SK-N-SH (cell line): ENCODE measurements at regions not wholly inside any gene's neighbourhood (a gene's known extent, or its start where the extent isn't known, plus 50 kb on each side); places are given as distances from the start of the nearest gene placed in this dataset.

ENCODE experiments used
- CTCF ChIA-PET: fragments of 300-600, 350-600 bp; formaldehyde crosslinking; extraction: SDS; loops from one replicate; lab custom pipeline; 2021; lab: Yijun Ruan, JAX
- POLR2A ChIA-PET: fragments of 350-600 bp; sonication (Branson Sonifier 250); formaldehyde crosslinking; extraction: SDS; loops from one replicate; lab custom pipeline; 2020; ENCODE audit warnings: antibody characterized with exemption, inconsistent platforms; lab: Yijun Ruan, JAX
- DNase-seq: peaks from one replicate; pipeline ENCODE4 v3.0.0; 2012
- H2AFZ ChIP-seq: fragments of 200-600 bp; sonication (generic); 2 replicates; pipeline ENCODE4 v1.8.1; 2016; ENCODE audit warnings: antibody characterized with exemption, mild to moderate bottlenecking, low read depth
- H3F3A ChIP-seq: fragments of 200-600 bp; sonication (generic); replicated peaks from 2 replicates; pipeline ENCODE3; 2016; ENCODE audit warnings: antibody characterized with exemption, mild to moderate bottlenecking; ENCODE audit not compliant: insufficient read depth
- H3K27ac ChIP-seq, 2 experiments: fragments of 200-500 bp in 1 of 2; fragments of 200-600 bp in 1 of 2; sonication (Bioruptor generic) in 1 of 2; sonication (generic), shearing (Covaris generic) in 1 of 2; 2 replicates each; pipeline versions ENCODE4 v1.5.1 to v1.6.1; 2014 to 2016; ENCODE audit warnings: low read depth in 2 of 2, inconsistent platforms in 1 of 2, low read length in 1 of 2, mild to moderate bottlenecking in 1 of 2, mixed read lengths in 1 of 2
- H3K27me3 ChIP-seq: fragments of 200-600 bp; sonication (generic), shearing (Covaris generic); 2 replicates; pipeline ENCODE4 v1.6.1; 2016; ENCODE audit warnings: mixed run types; ENCODE audit not compliant: insufficient read depth
- H3K36me3 ChIP-seq, 2 experiments: fragments of 200-500 bp in 1 of 2; fragments of 200-600 bp in 1 of 2; sonication (Bioruptor generic) in 1 of 2; sonication (generic) in 1 of 2; replicated peaks in 1 of 2; 2 replicates each; pipeline versions ENCODE3 to v1.5.1; 2014 to 2016; ENCODE audit warnings: low read length in 1 of 2, mild to moderate bottlenecking in 1 of 2; ENCODE audit not compliant: insufficient read depth in 2 of 2, control insufficient read depth in 1 of 2
- H3K4me1 ChIP-seq, 2 experiments: fragments of 200-500 bp in 1 of 2; fragments of 200-600 bp in 1 of 2; sonication (Bioruptor generic) in 1 of 2; sonication (generic), shearing (Covaris generic) in 1 of 2; 2 replicates each; pipeline versions ENCODE4 v1.5.1 to v1.6.1; 2014 to 2016; ENCODE audit warnings: low read depth in 1 of 2, low read length in 1 of 2, mixed run types in 1 of 2; ENCODE audit not compliant: insufficient read depth in 2 of 2, control insufficient read depth in 1 of 2
- H3K4me2 ChIP-seq: fragments of 200-600 bp; sonication (generic), shearing (Covaris generic); 2 replicates; pipeline ENCODE4 v1.6.1; 2017; ENCODE audit warnings: mixed run types
- H3K4me3 ChIP-seq, 2 experiments: fragments of 200-500 bp in 1 of 2; fragments of 200-600 bp in 1 of 2; sonication (Bioruptor generic) in 1 of 2; sonication (generic), shearing (Covaris generic) in 1 of 2; 2 replicates each; pipeline versions ENCODE4 v1.5.1 to v1.8.1; 2014 to 2016; ENCODE audit warnings: low read depth in 2 of 2, inconsistent platforms in 1 of 2, low read length in 1 of 2, mild to moderate bottlenecking in 1 of 2, mixed read lengths in 1 of 2, moderate library complexity in 1 of 2
- H3K79me2 ChIP-seq: fragments of 200-600 bp; sonication (generic); 2 replicates; pipeline ENCODE4 v1.8.1; 2017; ENCODE audit warnings: mild to moderate bottlenecking; ENCODE audit not compliant: insufficient read depth
- H3K9ac ChIP-seq: fragments of 200-600 bp; sonication (generic); 2 replicates; pipeline ENCODE4 v1.6.1; 2017; ENCODE audit warnings: mixed run types
- H3K9me2 ChIP-seq: fragments of 200-600 bp; sonication (generic); 2 replicates; pipeline ENCODE4 v1.6.1; 2017; ENCODE audit warnings: mixed run types
- H3K9me3 ChIP-seq: fragments of 200-600 bp; sonication (generic); 2 replicates; pipeline ENCODE4 v1.6.1; 2017; ENCODE audit warnings: mixed run types, mild to moderate bottlenecking, moderate library complexity
- H4K20me1 ChIP-seq: fragments of 200-600 bp; sonication (generic); 2 replicates; pipeline ENCODE4 v1.6.1; 2017; ENCODE audit warnings: mild to moderate bottlenecking, mixed run types; ENCODE audit not compliant: insufficient read depth
- CHD2 ChIP-seq: fragments of 150-350 bp; IDR thresholded peaks from 2 replicates; pipeline ENCODE4 v1.6.1; 2018; ENCODE audit warnings: low read length; ENCODE audit not compliant: partially characterized antibody
- ELF1 ChIP-seq: IDR thresholded peaks from 2 replicates; pipeline ENCODE4 v1.4.0; 2012
- EP300 ChIP-seq, 2 experiments: IDR thresholded peaks; 2 replicates each; pipeline versions ENCODE4 v1.4.0 to v1.6.1; 2012; ENCODE audit warnings: borderline replicate concordance in 1 of 2, low read depth in 1 of 2, low read length in 1 of 2
- FOSL2 ChIP-seq: IDR thresholded peaks from 2 replicates; pipeline ENCODE4 v1.4.0; 2012; ENCODE audit warnings: low read depth, mild to moderate bottlenecking, moderate library complexity, borderline replicate concordance
- FOXJ3 ChIP-seq: sonication (generic); formaldehyde crosslinking; IDR thresholded peaks from 2 replicates; pipeline ENCODE4 v1.5.1; 2020; ENCODE audit warnings: mild to moderate bottlenecking, missing genetic modification reagents
- GATA2 ChIP-seq: sonication (generic); formaldehyde crosslinking; IDR thresholded peaks from 2 replicates; pipeline ENCODE4 v1.5.0; 2020; ENCODE audit warnings: mild to moderate bottlenecking, missing genetic modification reagents
- IRF3 ChIP-seq: fragments of 150-350 bp; IDR thresholded peaks from 2 replicates; pipeline ENCODE4 v1.6.1; 2016; ENCODE audit warnings: mild to moderate bottlenecking, low read depth, low read length
- JUND ChIP-seq: IDR thresholded peaks from 2 replicates; pipeline ENCODE4 v1.4.0; 2012
- NRF1 ChIP-seq: IDR thresholded peaks from 2 replicates; pipeline ENCODE4 v1.6.1; 2012; ENCODE audit warnings: low read depth, mild to moderate bottlenecking, low read length
- RAD21 ChIP-seq: IDR thresholded peaks from 2 replicates; pipeline ENCODE4 v1.6.1; 2012; ENCODE audit warnings: mild to moderate bottlenecking, low read length
- RFX5 ChIP-seq: IDR thresholded peaks from 2 replicates; pipeline ENCODE4 v1.6.1; 2012; ENCODE audit warnings: mild to moderate bottlenecking, improper control_type of control experiment, low read length
- TAF1 ChIP-seq: IDR thresholded peaks from 2 replicates; pipeline ENCODE4 v1.6.1; 2012; ENCODE audit warnings: low read depth, mild to moderate bottlenecking, low read length, moderate library complexity, borderline replicate concordance
- TCF12 ChIP-seq: IDR thresholded peaks from 2 replicates; pipeline ENCODE4 v1.4.0; 2012
- ZBTB33 ChIP-seq: IDR thresholded peaks from 2 replicates; pipeline ENCODE4 v1.4.0; 2012; ENCODE audit warnings: low read depth, borderline replicate concordance
- WGBS: methylation state at CpG from one replicate; pipeline ENCODE4 v1.1.6; 2017; ENCODE audit warnings: low lambda C conversion rate; 5-methylcytosine and 5-hydroxymethylcytosine counted together

GRCh38 chr4:164169591-164169990 is 584.3 kb upstream of the SMIM31 start:
- Histone ChIP-seq H3K27me3 (no peaks in the 10 kb centered on the region), H3K79me2 (no peaks in the 10 kb centered on the region), H3K4me2 (no peak overlapping the region), H3K9ac (no peak overlapping the region), H3K36me3 (no peaks in the 10 kb centered on the region), H3K9me3 (no peaks in the 10 kb centered on the region; the same call in 1 of the 2 replicates), H3K9me2 (no peaks in the 10 kb centered on the region), H2AFZ (no peak overlapping the region), H3K4me3 (no peak overlapping the region), H3F3A (no peaks in the 10 kb centered on the region), H3K4me1 (no peaks in the 10 kb centered on the region), H4K20me1 (no peaks in the 10 kb centered on the region), H3K27ac (no peak overlapping the region)
- TF ChIP-seq ELF1 (no peak), EP300 (IDR thresholded peaks at IDR 0.05; ENCODE audit: borderline replicate concordance in 1 of 2, low read depth in 1 of 2, low read length in 1 of 2) (no peak), TCF12 (no peak), FOSL2 (no peak), NRF1 (no peak), ZBTB33 (no peak), JUND (no peak), FOXJ3 (no peak), GATA2 (CRISPR knock-in tag) (no peak), RAD21 (no peak), IRF3 (no peak), TAF1 (no peak), CHD2 (no peak), RFX5 (no peak)
- ChIA-PET POLR2A (no interaction called here), CTCF (no interaction called here)
- no peak for DNase-seq

- Histone ChIP-seq H3K4me1 (no peaks in the 10 kb centered on the region), H3K9me3 (no peaks in the 10 kb centered on the region), H2AFZ (no peak overlapping the region), H3K4me2 (no peak overlapping the region), H3K27ac (no peak overlapping the region), H3K9ac (no peak overlapping the region), H3K27me3 (no peaks in the 10 kb centered on the region), H3K79me2 (no peaks in the 10 kb centered on the region), H3K4me3 (no peak overlapping the region), H3K36me3 (no peaks in the 10 kb centered on the region), H3K9me2 (no peaks in the 10 kb centered on the region), H3F3A (no peaks in the 10 kb centered on the region), H4K20me1 (no peaks in the 10 kb centered on the region)
- POLR2A ChIA-PET: no interaction called here
- WGBS: 7% methylated on average over 3 of the region's 3 CpGs
- DNase-seq: no peak
- TF ChIP-seq JUND: no peak
- CTCF ChIA-PET: no interaction called here
Observed at GRCh38 chr4:164177153-164177552, 576.8 kb upstream of the SMIM31 start.
